ENCODE measurements at regions not wholly inside any gene's neighbourhood (a gene's known extent, or its start where the extent isn't known, plus 50 kb on each side); places are given as distances from the start of the nearest gene placed in this dataset.

- peak; percentile 77 for FAIRE-seq
- no peak for TF ChIP-seq CTCF (IDR thresholded peaks at IDR 0.05; ENCODE audit: insufficient read depth, missing control alignments)
- DNase-seq (ENCODE audit: insufficient read length, low spot score) = no peak
These were observed 283.5 kb downstream of the LRATD1 start for GRCh38 chr2:14915983-14916382.

GRCh38 chr2:14923820-14924580 lies 291.5 kb downstream of the LRATD1 start:
- DNase-seq (ENCODE audit: insufficient read length, low spot score) (no peak), FAIRE-seq (no peak)
- TF ChIP-seq CTCF (IDR thresholded peaks at IDR 0.05; ENCODE audit: insufficient read depth, missing control alignments) = no peak

- no peak for DNase-seq (ENCODE audit: insufficient read length, low spot score)
- no peak for TF ChIP-seq CTCF (IDR thresholded peaks at IDR 0.05; ENCODE audit: insufficient read depth, missing control alignments)
- no peak for FAIRE-seq
These were observed 293.0 kb downstream of the LRATD1 start for GRCh38 chr2:14925471-14925870.

- FAIRE-seq (peak; percentile 16), DNase-seq (ENCODE audit: insufficient read length, low spot score) (no peak)
- TF ChIP-seq CTCF (IDR thresholded peaks at IDR 0.05; ENCODE audit: insufficient read depth, missing control alignments) = no peak
These were observed 294.6 kb downstream of the LRATD1 start for GRCh38 chr2:14927021-14927564.

- FAIRE-seq (no peak), DNase-seq (ENCODE audit: insufficient read length, low spot score) (no peak)
- no peak for TF ChIP-seq CTCF (IDR thresholded peaks at IDR 0.05; ENCODE audit: insufficient read depth, missing control alignments)
These were observed 295.5 kb downstream of the LRATD1 start for GRCh38 chr2:14928056-14928455.

GRCh38 chr2:14930441-14930840 lies 297.9 kb downstream of the LRATD1 start:
- no peak for TF ChIP-seq CTCF (IDR thresholded peaks at IDR 0.05; ENCODE audit: insufficient read depth, missing control alignments)
- DNase-seq (ENCODE audit: insufficient read length, low spot score) = no peak
- no peak for FAIRE-seq

- FAIRE-seq (no peak), DNase-seq (ENCODE audit: insufficient read length, low spot score) (no peak)
- no peak for TF ChIP-seq CTCF (IDR thresholded peaks at IDR 0.05; ENCODE audit: insufficient read depth, missing control alignments)
These were observed 299.8 kb downstream of the LRATD1 start for GRCh38 chr2:14932285-14932684.

Measured in D721Med (cell line).